ENCODE measurements at regions not wholly inside any gene's neighbourhood (a gene's known extent, or its start where the extent isn't known, plus 50 kb on each side); places are given as distances from the start of the nearest gene placed in this dataset.

GRCh38 chr11:134761386-134761785 is 349.3 kb upstream of the B3GAT1 start:
- TF ChIP-seq, protein P1, sequence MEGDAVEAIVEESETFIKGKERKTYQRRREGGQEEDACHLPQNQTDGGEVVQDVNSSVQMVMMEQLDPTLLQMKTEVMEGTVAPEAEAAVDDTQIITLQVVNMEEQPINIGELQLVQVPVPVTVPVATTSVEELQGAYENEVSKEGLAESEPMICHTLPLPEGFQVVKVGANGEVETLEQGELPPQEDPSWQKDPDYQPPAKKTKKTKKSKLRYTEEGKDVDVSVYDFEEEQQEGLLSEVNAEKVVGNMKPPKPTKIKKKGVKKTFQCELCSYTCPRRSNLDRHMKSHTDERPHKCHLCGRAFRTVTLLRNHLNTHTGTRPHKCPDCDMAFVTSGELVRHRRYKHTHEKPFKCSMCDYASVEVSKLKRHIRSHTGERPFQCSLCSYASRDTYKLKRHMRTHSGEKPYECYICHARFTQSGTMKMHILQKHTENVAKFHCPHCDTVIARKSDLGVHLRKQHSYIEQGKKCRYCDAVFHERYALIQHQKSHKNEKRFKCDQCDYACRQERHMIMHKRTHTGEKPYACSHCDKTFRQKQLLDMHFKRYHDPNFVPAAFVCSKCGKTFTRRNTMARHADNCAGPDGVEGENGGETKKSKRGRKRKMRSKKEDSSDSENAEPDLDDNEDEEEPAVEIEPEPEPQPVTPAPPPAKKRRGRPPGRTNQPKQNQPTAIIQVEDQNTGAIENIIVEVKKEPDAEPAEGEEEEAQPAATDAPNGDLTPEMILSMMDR (IDR thresholded peaks at IDR 0.05; ENCODE audit: borderline replicate concordance), result no peak
- intact Hi-C loops (cut with micrococcal nuclease), result no loop called here
- Histone ChIP-seq H3K27ac (replicated peaks) (no peak overlapping the region), H3K36me3 (no peaks in the 10 kb centered on the region), H3K27me3 (ENCODE audit: low read depth) (peaks cover 42% of the 10 kb centered on the region), H3K9me3 (replicated peaks) (no peaks in the 10 kb centered on the region), H3K4me3 (no peak overlapping the region), H3K4me1 (no peaks in the 10 kb centered on the region)
- DNase-seq, result no peak

- no peak overlapping the region for H3K27ac ChIP-seq (replicated peaks)
- no peak overlapping the region for H3K4me3 ChIP-seq
- intact Hi-C loops (cut with micrococcal nuclease), result no loop called here
- H3K36me3 ChIP-seq, result no peaks in the 10 kb centered on the region
- H3K4me1 ChIP-seq, result no peaks in the 10 kb centered on the region
- H3K27me3 ChIP-seq (ENCODE audit: low read depth), result peaks cover 43% of the 10 kb centered on the region
- TF ChIP-seq, protein P1 (IDR thresholded peaks at IDR 0.05; ENCODE audit: borderline replicate concordance), result no peak
- H3K9me3 ChIP-seq (replicated peaks), result no peaks in the 10 kb centered on the region
- DNase-seq, result no peak
Measured at GRCh38 chr11:134760957-134761356, 348.9 kb upstream of the B3GAT1 start.

DNA sequence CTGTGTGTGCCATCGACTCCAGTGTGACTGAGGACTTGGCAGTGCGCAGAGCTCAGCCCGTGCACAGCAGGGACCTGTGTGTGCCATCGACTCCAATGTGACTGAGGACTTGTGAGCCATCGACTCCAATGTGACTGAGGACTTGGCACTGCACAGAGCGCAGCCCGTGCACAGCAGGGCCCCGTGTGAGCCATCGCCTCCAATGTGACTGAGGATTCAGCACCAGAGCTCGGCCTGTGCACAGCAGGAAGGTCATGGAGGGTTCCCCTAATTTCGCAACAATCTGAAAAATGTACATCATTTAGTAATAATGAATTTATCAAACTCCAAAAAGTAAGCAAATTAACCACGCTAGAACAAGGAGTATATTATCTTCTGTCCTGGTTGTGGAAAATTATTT is 348.3 kb upstream of the B3GAT1 start:
- intact Hi-C loops (cut with micrococcal nuclease), result no loop called here
- peaks cover 42% of the 10 kb centered on the region for H3K27me3 ChIP-seq (ENCODE audit: low read depth)
- H3K4me1 ChIP-seq, result no peaks in the 10 kb centered on the region
- TF ChIP-seq, protein P1 (IDR thresholded peaks at IDR 0.05; ENCODE audit: borderline replicate concordance), result no peak
- DNase-seq, result no peak
- no peak overlapping the region for H3K4me3 ChIP-seq
- no peak overlapping the region for H3K27ac ChIP-seq (replicated peaks)
- H3K9me3 ChIP-seq (replicated peaks), result no peaks in the 10 kb centered on the region
- H3K36me3 ChIP-seq, result no peaks in the 10 kb centered on the region

GRCh38 chr11:134759855-134760254 is 347.8 kb upstream of the B3GAT1 start:
- intact Hi-C loops (cut with micrococcal nuclease), result no loop called here

DNA sequence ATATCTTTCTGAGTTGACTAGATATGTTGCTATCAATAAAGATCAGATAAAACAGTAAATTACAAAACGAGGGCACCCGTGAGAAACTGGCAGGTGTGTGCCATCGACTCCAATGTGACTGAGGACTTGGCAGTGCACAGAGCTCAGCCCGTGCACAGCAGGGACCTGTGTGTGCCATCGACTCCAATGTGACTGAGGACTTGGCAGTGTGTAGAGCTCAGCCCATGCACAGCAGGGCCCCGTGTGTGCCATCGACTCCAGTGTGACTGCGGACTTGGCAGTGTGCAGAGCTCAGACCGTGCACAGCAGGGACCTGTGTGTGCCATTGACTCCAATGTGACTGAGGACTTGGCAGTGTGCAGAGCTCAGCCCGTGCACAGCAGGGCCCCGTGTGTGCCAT is 347.2 kb upstream of the B3GAT1 start:
- Histone ChIP-seq H3K27me3 (ENCODE audit: low read depth) (peaks cover 47% of the 10 kb centered on the region), H3K9me3 (replicated peaks) (no peaks in the 10 kb centered on the region)

More at GRCh38 chr11:134759855-134760254, 347.8 kb upstream of the B3GAT1 start:
- DNase-seq, result no peak
- H3K36me3 ChIP-seq, result no peaks in the 10 kb centered on the region
- no peaks in the 10 kb centered on the region for H3K9me3 ChIP-seq (replicated peaks)
- no peaks in the 10 kb centered on the region for H3K4me1 ChIP-seq
- H3K27ac ChIP-seq (replicated peaks), result no peak overlapping the region
- TF ChIP-seq, protein P1 (IDR thresholded peaks at IDR 0.05; ENCODE audit: borderline replicate concordance), result no peak
- H3K4me3 ChIP-seq, result no peak overlapping the region
- peaks cover 46% of the 10 kb centered on the region for H3K27me3 ChIP-seq (ENCODE audit: low read depth)

More for the DNA sequence above, 347.2 kb upstream of the B3GAT1 start:
- H3K4me3 ChIP-seq, result no peak overlapping the region
- intact Hi-C loops (cut with micrococcal nuclease), result no loop called here
- TF ChIP-seq, protein P1 (IDR thresholded peaks at IDR 0.05; ENCODE audit: borderline replicate concordance), result no peak
- no peak overlapping the region for H3K27ac ChIP-seq (replicated peaks)
- H3K4me1 ChIP-seq, result no peaks in the 10 kb centered on the region
- DNase-seq, result no peak
- no peaks in the 10 kb centered on the region for H3K36me3 ChIP-seq

Measured in left ventricle myocardium inferior (tissue), 1 donor.